RKO (cell line): ENCODE measurements at regions not wholly inside any gene's neighbourhood (a gene's known extent, or its start where the extent isn't known, plus 50 kb on each side); places are given as distances from the start of the nearest gene placed in this dataset.

ENCODE experiments used
- DNase-seq: peaks from one replicate; pipeline ENCODE4 v3.0.0-alpha.2; 2016; ENCODE audit warnings: low spot score

GRCh38 chr15:39211108-39211979 is 369.5 kb upstream of the THBS1 start:
- no peak for DNase-seq

GRCh38 chr15:39213385-39213840 is 367.5 kb upstream of the THBS1 start:
- DNase-seq, result peak; percentile 14

- DNase-seq, result no peak
Observed at GRCh38 chr15:39215015-39215414, 365.9 kb upstream of the THBS1 start.

GRCh38 chr15:39216816-39217215 is 364.1 kb upstream of the THBS1 start:
- no peak for DNase-seq

- no peak for DNase-seq
Observed at GRCh38 chr15:39219608-39220007, 361.3 kb upstream of the THBS1 start.

- DNase-seq, result no peak
Observed at GRCh38 chr15:39226169-39226937, 354.5 kb upstream of the THBS1 start.

- DNase-seq, result no peak
Observed at GRCh38 chr15:39227001-39227400, 353.9 kb upstream of the THBS1 start.

GRCh38 chr15:39228889-39229288 is 352.0 kb upstream of the THBS1 start:
- DNase-seq, result no peak

GRCh38 chr15:39230205-39230907 is 350.5 kb upstream of the THBS1 start:
- DNase-seq, result no peak

GRCh38 chr15:39230908-39231285 is 350.0 kb upstream of the THBS1 start:
- DNase-seq, result no peak

GRCh38 chr15:39232512-39232911 is 348.4 kb upstream of the THBS1 start:
- DNase-seq, result peak; percentile 11

- peak; percentile 4 for DNase-seq
Observed at GRCh38 chr15:39235084-39235795, 345.6 kb upstream of the THBS1 start.

GRCh38 chr15:39236375-39236774 is 344.5 kb upstream of the THBS1 start:
- no peak for DNase-seq

- DNase-seq, result no peak
Observed at GRCh38 chr15:39238443-39238842, 342.4 kb upstream of the THBS1 start.

GRCh38 chr15:39239562-39239961 is 341.3 kb upstream of the THBS1 start:
- DNase-seq, result no peak

GRCh38 chr15:39242345-39242744 is 338.5 kb upstream of the THBS1 start:
- no peak for DNase-seq

GRCh38 chr15:39243396-39243795 is 337.5 kb upstream of the THBS1 start:
- no peak for DNase-seq

GRCh38 chr15:39244776-39245175 is 336.1 kb upstream of the THBS1 start:
- DNase-seq, result no peak

- no peak for DNase-seq
Observed at GRCh38 chr15:39246523-39246922, 334.4 kb upstream of the THBS1 start.

- DNase-seq, result no peak
Observed at GRCh38 chr15:39247574-39247973, 333.3 kb upstream of the THBS1 start.

GRCh38 chr15:39248204-39248603 is 332.7 kb upstream of the THBS1 start:
- DNase-seq, result no peak

GRCh38 chr15:39250001-39250400 is 330.9 kb upstream of the THBS1 start:
- DNase-seq, result no peak
